HUES48 (cell line): ENCODE measurements at regions not wholly inside any gene's neighbourhood (a gene's known extent, or its start where the extent isn't known, plus 50 kb on each side); places are given as distances from the start of the nearest gene placed in this dataset.

Experiments
- H3K27ac ChIP-seq: one replicate; pipeline ENCODE4 v1.7.0; 2013; ENCODE audit warnings: low read depth, low read length, inconsistent platforms
- H3K27me3 ChIP-seq: 2 replicates; pipeline ENCODE4 v1.6.1; 2013; ENCODE audit warnings: mild to moderate bottlenecking, low read length; ENCODE audit not compliant: control insufficient read depth, insufficient read depth
- H3K36me3 ChIP-seq: 2 replicates; pipeline ENCODE4 v1.6.1; 2013; ENCODE audit warnings: low read length; ENCODE audit not compliant: control insufficient read depth, insufficient read depth
- H3K4me1 ChIP-seq: 2 replicates; pipeline ENCODE4 v1.6.1; 2013; ENCODE audit warnings: mild to moderate bottlenecking, low read length; ENCODE audit not compliant: control insufficient read depth, insufficient read depth
- H3K4me3 ChIP-seq: 2 replicates; pipeline ENCODE4 v1.5.1; 2013; ENCODE audit warnings: mild to moderate bottlenecking, low read depth, low read length
- H3K9ac ChIP-seq: 2 replicates; pipeline ENCODE4 v1.6.1; 2013; ENCODE audit warnings: mild to moderate bottlenecking, low read depth, low read length, moderate library complexity
- H3K9me3 ChIP-seq: 2 replicates; pipeline ENCODE4 v1.6.1; 2013; ENCODE audit warnings: low read length; ENCODE audit not compliant: control insufficient read depth, insufficient read depth

GRCh38 chr1:193971595-193971994 is 785.2 kb upstream of the B3GALT2 start:
- H3K9ac ChIP-seq: no peak overlapping the region
- no peaks in the 10 kb centered on the region for H3K4me1 ChIP-seq
- H3K4me3 ChIP-seq: no peak overlapping the region
- no peaks in the 10 kb centered on the region for H3K9me3 ChIP-seq
- no peak overlapping the region for H3K27ac ChIP-seq
- H3K36me3 ChIP-seq: no peaks in the 10 kb centered on the region
- H3K27me3 ChIP-seq: no peaks in the 10 kb centered on the region

GRCh38 chr1:193960499-193960898 is 774.1 kb upstream of the B3GALT2 start:
- Histone ChIP-seq H3K27me3 (no peaks in the 10 kb centered on the region), H3K9me3 (no peaks in the 10 kb centered on the region), H3K27ac (no peak overlapping the region), H3K9ac (no peak overlapping the region), H3K36me3 (no peaks in the 10 kb centered on the region), H3K4me3 (no peak overlapping the region), H3K4me1 (peaks cover 3% of the 10 kb centered on the region; the same call in 1 of the 2 replicates)

- H3K36me3 ChIP-seq: no peaks in the 10 kb centered on the region
- H3K27ac ChIP-seq: no peak overlapping the region
- no peak overlapping the region for H3K4me3 ChIP-seq
- H3K4me1 ChIP-seq: peaks cover 3% of the 10 kb centered on the region; the same call in 1 of the 2 replicates
- no peaks in the 10 kb centered on the region for H3K27me3 ChIP-seq
- no peaks in the 10 kb centered on the region for H3K9me3 ChIP-seq
- H3K9ac ChIP-seq: no peak overlapping the region
These were observed 773.6 kb upstream of the B3GALT2 start for GRCh38 chr1:193960040-193960439.

GRCh38 chr1:193957556-193958095 is 771.2 kb upstream of the B3GALT2 start:
- H3K36me3 ChIP-seq: no peaks in the 10 kb centered on the region
- no peak overlapping the region for H3K27ac ChIP-seq
- H3K4me3 ChIP-seq: no peak overlapping the region
- peaks cover 3% of the 10 kb centered on the region; the same call in 1 of the 2 replicates for H3K4me1 ChIP-seq
- no peak overlapping the region for H3K9ac ChIP-seq
- no peaks in the 10 kb centered on the region for H3K9me3 ChIP-seq
- no peaks in the 10 kb centered on the region for H3K27me3 ChIP-seq

GRCh38 chr1:193952778-193953374 is 766.5 kb upstream of the B3GALT2 start:
- no peak overlapping the region for H3K9ac ChIP-seq
- no peaks in the 10 kb centered on the region for H3K27me3 ChIP-seq
- no peaks in the 10 kb centered on the region for H3K36me3 ChIP-seq
- H3K9me3 ChIP-seq: no peaks in the 10 kb centered on the region
- no peak overlapping the region for H3K27ac ChIP-seq
- no peak overlapping the region for H3K4me3 ChIP-seq
- no peaks in the 10 kb centered on the region for H3K4me1 ChIP-seq

- no peaks in the 10 kb centered on the region for H3K36me3 ChIP-seq
- H3K4me1 ChIP-seq: no peaks in the 10 kb centered on the region
- no peak overlapping the region for H3K27ac ChIP-seq
- no peaks in the 10 kb centered on the region for H3K27me3 ChIP-seq
- no peak overlapping the region for H3K9ac ChIP-seq
- H3K4me3 ChIP-seq: no peak overlapping the region
- H3K9me3 ChIP-seq: no peaks in the 10 kb centered on the region
These were observed 765.6 kb upstream of the B3GALT2 start for GRCh38 chr1:193951984-193952383.

- Histone ChIP-seq H3K9ac (no peak overlapping the region), H3K9me3 (no peaks in the 10 kb centered on the region), H3K4me3 (no peak overlapping the region), H3K4me1 (no peaks in the 10 kb centered on the region), H3K27me3 (no peaks in the 10 kb centered on the region), H3K27ac (no peak overlapping the region), H3K36me3 (no peaks in the 10 kb centered on the region)
These were observed 758.0 kb upstream of the B3GALT2 start for GRCh38 chr1:193944454-193944853.

- H3K9me3 ChIP-seq: peaks cover 3% of the 10 kb centered on the region
- no peak overlapping the region for H3K27ac ChIP-seq
- H3K36me3 ChIP-seq: no peaks in the 10 kb centered on the region
- no peak overlapping the region for H3K4me3 ChIP-seq
- no peaks in the 10 kb centered on the region for H3K27me3 ChIP-seq
- H3K4me1 ChIP-seq: peaks cover 8% of the 10 kb centered on the region
- H3K9ac ChIP-seq: no peak overlapping the region
These were observed 753.8 kb upstream of the B3GALT2 start for GRCh38 chr1:193940176-193940575.

- Histone ChIP-seq H3K4me3 (no peak overlapping the region), H3K9ac (no peak overlapping the region), H3K27me3 (no peaks in the 10 kb centered on the region), H3K4me1 (peaks cover 8% of the 10 kb centered on the region), H3K36me3 (no peaks in the 10 kb centered on the region), H3K27ac (no peak overlapping the region), H3K9me3 (peaks cover 7% of the 10 kb centered on the region)
These were observed 753.2 kb upstream of the B3GALT2 start for GRCh38 chr1:193939585-193939984.

- H3K9me3 ChIP-seq: peaks cover 7% of the 10 kb centered on the region
- H3K4me3 ChIP-seq: no peak overlapping the region
- H3K27ac ChIP-seq: no peak overlapping the region
- H3K27me3 ChIP-seq: no peaks in the 10 kb centered on the region
- peaks cover 8% of the 10 kb centered on the region for H3K4me1 ChIP-seq
- no peak overlapping the region for H3K9ac ChIP-seq
- no peaks in the 10 kb centered on the region for H3K36me3 ChIP-seq
These were observed 750.9 kb upstream of the B3GALT2 start for GRCh38 chr1:193937308-193937707.

- Histone ChIP-seq H3K9me3 (peaks cover 15% of the 10 kb centered on the region), H3K4me1 (peaks cover 28% of the 10 kb centered on the region), H3K36me3 (no peaks in the 10 kb centered on the region), H3K9ac (no peak overlapping the region), H3K27ac (no peak overlapping the region), H3K4me3 (no peak overlapping the region), H3K27me3 (no peaks in the 10 kb centered on the region)
These were observed 746.6 kb upstream of the B3GALT2 start for GRCh38 chr1:193932979-193933378.
